Mucosa of rectum (tissue), 2 donors: ENCODE measurements at regions not wholly inside any gene's neighbourhood (a gene's known extent, or its start where the extent isn't known, plus 50 kb on each side); places are given as distances from the start of the nearest gene placed in this dataset.

Source experiments
- H3K27ac ChIP-seq, 2 donors: one replicate each; pipeline ENCODE4 v1.7.0; 2013; ENCODE audit warnings: inconsistent platforms in 2 of 2, low read depth in 2 of 2, low read length in 2 of 2
- H3K27me3 ChIP-seq, 2 donors: one replicate each; pipeline ENCODE4 v1.7.0; 2013; ENCODE audit warnings: low read length in 2 of 2; ENCODE audit not compliant: control insufficient read depth in 2 of 2, insufficient read depth in 2 of 2
- H3K36me3 ChIP-seq, 2 donors: one replicate each; pipeline ENCODE4 v1.7.0; 2013; ENCODE audit warnings: low read length in 2 of 2; ENCODE audit not compliant: control insufficient read depth in 2 of 2, insufficient read depth in 2 of 2
- H3K4me1 ChIP-seq, 2 donors: one replicate each; pipeline ENCODE4 v1.7.0; 2013; ENCODE audit warnings: low read length in 2 of 2, mild to moderate bottlenecking in 1 of 2; ENCODE audit not compliant: control insufficient read depth in 2 of 2, insufficient read depth in 2 of 2
- H3K4me3 ChIP-seq, 2 donors: one replicate each; pipeline ENCODE4 v1.7.0; 2013; ENCODE audit warnings: low read length in 2 of 2
- H3K9ac ChIP-seq, 2 donors: one replicate each; pipeline ENCODE4 v1.7.0; 2013; ENCODE audit warnings: low read length in 2 of 2, low read depth in 1 of 2, mild to moderate bottlenecking in 1 of 2
- H3K9me3 ChIP-seq, 2 donors: one replicate each; pipeline ENCODE4 v1.7.0; 2013; ENCODE audit warnings: low read length in 2 of 2; ENCODE audit not compliant: control insufficient read depth in 2 of 2
- donor health status: healthy.
- donor health status: Normal muscosa, but diverticular disease.

DNA sequence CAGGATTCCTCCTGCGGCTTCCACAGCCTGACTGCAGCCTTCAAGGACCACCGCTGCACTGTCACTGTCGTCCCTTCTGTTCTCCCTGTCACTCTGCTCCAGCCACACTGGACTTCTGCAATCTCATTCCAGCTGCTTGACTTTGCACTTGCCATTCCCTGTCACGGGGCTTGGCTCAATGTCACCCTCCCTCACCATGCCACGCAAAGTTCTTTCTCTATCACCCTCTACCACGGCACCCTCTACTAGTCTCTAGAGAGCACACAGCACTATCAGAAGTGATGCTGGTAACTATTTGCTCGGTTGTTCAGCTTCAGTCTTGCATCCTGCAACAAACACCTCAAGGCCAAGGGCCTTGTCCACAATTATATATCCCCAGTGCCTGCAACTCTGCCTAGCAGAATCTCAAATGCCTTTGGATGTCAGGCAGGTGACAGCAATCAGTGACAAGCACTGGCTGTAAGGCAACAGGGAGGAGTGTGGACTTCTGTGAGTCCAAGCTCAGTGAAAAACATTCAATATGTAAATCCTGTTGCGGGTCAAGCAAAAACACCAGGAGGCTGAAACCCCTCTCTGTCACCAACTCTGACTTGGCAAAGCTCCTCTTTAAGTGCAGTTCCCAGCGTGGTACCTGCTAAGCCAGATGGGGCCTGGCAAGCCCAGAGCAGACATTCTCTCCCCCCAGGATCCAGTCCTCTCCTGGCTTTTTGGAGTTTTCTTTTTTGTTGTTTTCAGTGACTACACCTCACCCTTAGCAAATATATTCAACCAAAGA lies 259.9 kb downstream of the FGFR2 start:
- H3K9me3 ChIP-seq: no peaks in the 10 kb centered on the region
- H3K4me1 ChIP-seq: peaks cover 0 to 3% of the 10 kb centered on the region in 2 donors
- H3K27me3 ChIP-seq: no peaks in the 10 kb centered on the region
- H3K9ac ChIP-seq: no peak overlapping the region
- no peaks in the 10 kb centered on the region for H3K36me3 ChIP-seq
- no peak overlapping the region for H3K27ac ChIP-seq
- no peak overlapping the region for H3K4me3 ChIP-seq

DNA sequence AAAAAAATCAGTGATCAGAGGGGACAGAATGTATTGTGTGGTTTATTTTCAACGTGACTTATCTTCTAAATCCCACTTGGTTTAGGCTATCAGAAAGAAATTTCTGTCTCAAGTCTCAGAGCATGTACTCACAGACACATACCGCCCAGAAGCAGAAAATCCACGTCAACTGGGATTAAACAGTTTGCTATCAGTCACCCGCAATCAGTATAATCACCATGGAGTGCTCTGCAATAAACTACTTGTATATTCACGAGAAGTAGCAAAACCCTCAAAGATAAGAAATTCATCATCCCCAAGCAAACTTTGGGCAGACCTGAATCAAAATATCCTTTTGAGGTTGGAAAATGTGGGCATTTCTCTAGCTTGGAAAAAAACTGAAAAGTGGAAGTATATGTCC lies 259.1 kb downstream of the FGFR2 start:
- peaks cover 0 to 3% of the 10 kb centered on the region in 2 donors for H3K4me1 ChIP-seq
- no peaks in the 10 kb centered on the region for H3K36me3 ChIP-seq
- no peak overlapping the region for H3K4me3 ChIP-seq
- no peaks in the 10 kb centered on the region for H3K9me3 ChIP-seq
- no peak overlapping the region for H3K9ac ChIP-seq
- no peaks in the 10 kb centered on the region for H3K27me3 ChIP-seq
- H3K27ac ChIP-seq: no peak overlapping the region

GRCh38 chr10:121340271-121340831 lies 257.9 kb downstream of the FGFR2 start:
- no peak overlapping the region for H3K27ac ChIP-seq
- peaks cover 0 to 3% of the 10 kb centered on the region in 2 donors for H3K4me1 ChIP-seq
- no peak overlapping the region for H3K4me3 ChIP-seq
- no peaks in the 10 kb centered on the region for H3K36me3 ChIP-seq
- H3K9me3 ChIP-seq: no peaks in the 10 kb centered on the region
- H3K27me3 ChIP-seq: no peaks in the 10 kb centered on the region
- H3K9ac ChIP-seq: no peak overlapping the region

GRCh38 chr10:121351540-121351939 lies 246.7 kb downstream of the FGFR2 start:
- no peaks in the 10 kb centered on the region for H3K27me3 ChIP-seq
- no peaks in the 10 kb centered on the region for H3K36me3 ChIP-seq
- no peak overlapping the region for H3K4me3 ChIP-seq
- no peak overlapping the region for H3K9ac ChIP-seq
- no peaks in the 10 kb centered on the region for H3K4me1 ChIP-seq
- H3K9me3 ChIP-seq: no peaks in the 10 kb centered on the region
- H3K27ac ChIP-seq: no peak overlapping the region

DNA sequence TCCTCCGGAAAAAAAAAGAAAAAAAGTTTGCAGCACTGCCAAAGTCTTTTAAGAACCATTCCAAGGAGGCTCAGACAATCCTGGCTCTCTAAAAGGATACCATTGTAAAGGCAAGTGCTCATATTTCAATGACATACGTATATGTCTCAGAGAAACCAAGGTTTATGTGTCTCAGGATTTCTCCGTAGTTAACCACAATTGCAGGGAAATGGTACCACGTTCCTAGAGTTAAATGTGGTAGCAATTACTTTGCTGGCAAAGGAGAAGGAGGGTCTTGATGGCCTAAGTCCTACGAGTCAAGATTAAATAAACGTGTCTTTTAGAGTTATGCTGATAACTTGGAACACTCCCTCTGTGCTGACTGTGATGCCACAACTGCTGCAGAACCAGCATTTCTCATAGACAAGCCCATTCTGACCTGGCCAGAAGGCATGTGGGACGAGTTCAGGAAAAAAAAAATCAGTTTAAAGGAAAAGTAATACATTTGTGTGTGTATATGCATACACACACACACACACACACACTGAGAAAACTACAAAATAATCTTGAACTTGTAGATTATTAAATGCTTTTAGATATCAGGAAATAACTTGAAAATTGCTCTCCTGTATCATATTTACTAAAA lies 245.9 kb downstream of the FGFR2 start:
- Histone ChIP-seq H3K4me3 (no peak overlapping the region), H3K36me3 (no peaks in the 10 kb centered on the region), H3K4me1 (no peaks in the 10 kb centered on the region), H3K9ac (no peak overlapping the region), H3K27me3 (no peaks in the 10 kb centered on the region), H3K27ac (no peak overlapping the region), H3K9me3 (no peaks in the 10 kb centered on the region)

- no peaks in the 10 kb centered on the region for H3K36me3 ChIP-seq
- no peak overlapping the region for H3K4me3 ChIP-seq
- H3K9ac ChIP-seq: no peak overlapping the region
- H3K9me3 ChIP-seq: no peaks in the 10 kb centered on the region
- no peaks in the 10 kb centered on the region for H3K4me1 ChIP-seq
- no peak overlapping the region for H3K27ac ChIP-seq
- no peaks in the 10 kb centered on the region for H3K27me3 ChIP-seq
These were observed 243.1 kb downstream of the FGFR2 start for GRCh38 chr10:121355161-121355560.

- no peaks in the 10 kb centered on the region for H3K4me1 ChIP-seq
These were observed 242.1 kb downstream of the FGFR2 start for GRCh38 chr10:121356183-121356582.

DNA sequence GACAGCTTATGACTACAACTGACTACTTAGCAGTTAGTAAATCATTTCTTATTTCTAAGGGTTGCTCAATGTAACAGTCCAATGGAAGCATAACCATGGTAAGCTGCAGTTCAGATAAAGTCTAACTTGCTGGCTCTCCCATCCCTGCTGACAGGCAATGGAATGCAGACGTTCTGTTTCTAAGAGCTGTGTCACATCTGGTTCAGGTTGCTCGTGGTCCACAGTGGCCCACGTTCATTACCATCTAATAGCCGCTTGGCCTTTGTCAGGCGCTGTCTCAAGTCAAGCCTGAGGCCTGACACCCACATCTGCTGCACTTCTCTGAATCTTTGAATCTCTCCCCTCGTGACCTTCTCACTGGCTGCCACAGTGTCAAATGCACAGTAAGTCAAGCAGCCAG lies 240.8 kb downstream of the FGFR2 start:
- no peaks in the 10 kb centered on the region for H3K36me3 ChIP-seq
- H3K4me3 ChIP-seq: no peak overlapping the region
- no peaks in the 10 kb centered on the region for H3K4me1 ChIP-seq
- no peak overlapping the region for H3K9ac ChIP-seq
- no peak overlapping the region for H3K27ac ChIP-seq
- no peaks in the 10 kb centered on the region for H3K9me3 ChIP-seq
- H3K27me3 ChIP-seq: no peaks in the 10 kb centered on the region

More at GRCh38 chr10:121356183-121356582, 242.1 kb downstream of the FGFR2 start:
- Histone ChIP-seq H3K27me3 (no peaks in the 10 kb centered on the region), H3K36me3 (no peaks in the 10 kb centered on the region), H3K9ac (no peak overlapping the region), H3K4me3 (no peak overlapping the region), H3K27ac (no peak overlapping the region), H3K9me3 (no peaks in the 10 kb centered on the region)

DNA sequence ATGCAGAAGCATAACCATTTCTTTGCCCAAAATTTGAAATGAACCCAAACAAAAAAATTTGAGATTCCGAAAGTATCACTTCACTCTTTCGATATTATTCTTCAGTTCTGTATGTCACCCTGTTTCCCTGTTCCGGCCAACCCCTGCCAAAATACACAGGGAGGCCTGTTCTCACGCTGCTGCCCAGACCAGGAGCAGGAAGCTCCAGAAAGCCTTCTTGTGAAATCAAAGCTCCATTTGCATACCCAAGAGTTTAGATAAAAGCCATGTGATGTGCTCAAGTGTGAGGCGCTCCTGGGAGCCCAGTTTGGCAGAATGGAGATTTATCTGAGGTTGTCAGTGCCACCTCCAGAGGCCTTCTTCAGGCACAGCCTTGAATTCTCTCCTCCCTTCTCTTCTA lies 236.2 kb downstream of the FGFR2 start:
- H3K9ac ChIP-seq: no peak overlapping the region
- no peak overlapping the region for H3K27ac ChIP-seq
- H3K4me1 ChIP-seq: no peaks in the 10 kb centered on the region
- no peak overlapping the region for H3K4me3 ChIP-seq
- no peaks in the 10 kb centered on the region for H3K27me3 ChIP-seq
- no peaks in the 10 kb centered on the region for H3K9me3 ChIP-seq
- no peaks in the 10 kb centered on the region for H3K36me3 ChIP-seq

GRCh38 chr10:121365566-121365965 lies 232.7 kb downstream of the FGFR2 start:
- Histone ChIP-seq H3K27ac (no peak overlapping the region), H3K36me3 (no peaks in the 10 kb centered on the region), H3K9me3 (no peaks in the 10 kb centered on the region), H3K27me3 (peaks cover 0 to 2% of the 10 kb centered on the region in 2 donors), H3K4me1 (no peaks in the 10 kb centered on the region), H3K9ac (no peak overlapping the region), H3K4me3 (no peak overlapping the region)
